Lower leg skin (tissue), 3 donors: ENCODE measurements at regions not wholly inside any gene's neighbourhood (a gene's known extent, or its start where the extent isn't known, plus 50 kb on each side); places are given as distances from the start of the nearest gene placed in this dataset.

Experiments
- POLR2A ChIP-seq, 2 donors: fragments of 450-650 bp; IDR thresholded peaks; one replicate each; pipeline ENCODE4 v1.6.1; 2016 to 2017; ENCODE audit warnings: antibody characterized with exemption in 2 of 2, mild to moderate bottlenecking in 1 of 2, moderate library complexity in 1 of 2
- TF ChIP-seq, protein P1 (sequence below), 3 donors: fragments of 450-650 bp; IDR thresholded peaks; one replicate each; pipeline ENCODE4 v1.5.1; 2016; ENCODE audit warnings: antibody characterized with exemption in 3 of 3, mild to moderate bottlenecking in 3 of 3, moderate library complexity in 2 of 3

DNA sequence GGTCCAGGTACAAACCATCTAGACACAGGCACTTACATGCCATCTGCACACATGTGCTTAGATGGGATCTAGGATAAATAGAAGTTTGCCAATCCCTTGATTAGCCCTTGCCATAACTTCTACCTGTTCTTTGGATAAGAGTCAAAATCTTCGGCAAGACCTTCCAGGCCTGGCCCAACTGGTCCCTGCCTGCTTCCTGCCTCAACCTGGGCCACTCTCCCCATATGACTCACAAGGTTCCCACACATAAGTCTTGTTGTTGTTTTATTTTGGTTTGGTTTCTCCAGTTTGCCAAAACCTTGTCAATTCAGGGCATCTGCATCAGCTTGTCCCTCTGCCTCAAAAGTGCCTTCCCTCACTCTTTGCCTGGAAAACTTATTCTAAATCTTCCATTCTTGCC is 95.3 kb upstream of the XYLT1 start:
- TF ChIP-seq, protein P1, sequence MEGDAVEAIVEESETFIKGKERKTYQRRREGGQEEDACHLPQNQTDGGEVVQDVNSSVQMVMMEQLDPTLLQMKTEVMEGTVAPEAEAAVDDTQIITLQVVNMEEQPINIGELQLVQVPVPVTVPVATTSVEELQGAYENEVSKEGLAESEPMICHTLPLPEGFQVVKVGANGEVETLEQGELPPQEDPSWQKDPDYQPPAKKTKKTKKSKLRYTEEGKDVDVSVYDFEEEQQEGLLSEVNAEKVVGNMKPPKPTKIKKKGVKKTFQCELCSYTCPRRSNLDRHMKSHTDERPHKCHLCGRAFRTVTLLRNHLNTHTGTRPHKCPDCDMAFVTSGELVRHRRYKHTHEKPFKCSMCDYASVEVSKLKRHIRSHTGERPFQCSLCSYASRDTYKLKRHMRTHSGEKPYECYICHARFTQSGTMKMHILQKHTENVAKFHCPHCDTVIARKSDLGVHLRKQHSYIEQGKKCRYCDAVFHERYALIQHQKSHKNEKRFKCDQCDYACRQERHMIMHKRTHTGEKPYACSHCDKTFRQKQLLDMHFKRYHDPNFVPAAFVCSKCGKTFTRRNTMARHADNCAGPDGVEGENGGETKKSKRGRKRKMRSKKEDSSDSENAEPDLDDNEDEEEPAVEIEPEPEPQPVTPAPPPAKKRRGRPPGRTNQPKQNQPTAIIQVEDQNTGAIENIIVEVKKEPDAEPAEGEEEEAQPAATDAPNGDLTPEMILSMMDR (IDR thresholded peaks at IDR 0.05), result no peak
- no peak for TF ChIP-seq POLR2A (IDR thresholded peaks at IDR 0.05)
